ENCODE measurements at regions not wholly inside any gene's neighbourhood (a gene's known extent, or its start where the extent isn't known, plus 50 kb on each side); places are given as distances from the start of the nearest gene placed in this dataset.

DNA sequence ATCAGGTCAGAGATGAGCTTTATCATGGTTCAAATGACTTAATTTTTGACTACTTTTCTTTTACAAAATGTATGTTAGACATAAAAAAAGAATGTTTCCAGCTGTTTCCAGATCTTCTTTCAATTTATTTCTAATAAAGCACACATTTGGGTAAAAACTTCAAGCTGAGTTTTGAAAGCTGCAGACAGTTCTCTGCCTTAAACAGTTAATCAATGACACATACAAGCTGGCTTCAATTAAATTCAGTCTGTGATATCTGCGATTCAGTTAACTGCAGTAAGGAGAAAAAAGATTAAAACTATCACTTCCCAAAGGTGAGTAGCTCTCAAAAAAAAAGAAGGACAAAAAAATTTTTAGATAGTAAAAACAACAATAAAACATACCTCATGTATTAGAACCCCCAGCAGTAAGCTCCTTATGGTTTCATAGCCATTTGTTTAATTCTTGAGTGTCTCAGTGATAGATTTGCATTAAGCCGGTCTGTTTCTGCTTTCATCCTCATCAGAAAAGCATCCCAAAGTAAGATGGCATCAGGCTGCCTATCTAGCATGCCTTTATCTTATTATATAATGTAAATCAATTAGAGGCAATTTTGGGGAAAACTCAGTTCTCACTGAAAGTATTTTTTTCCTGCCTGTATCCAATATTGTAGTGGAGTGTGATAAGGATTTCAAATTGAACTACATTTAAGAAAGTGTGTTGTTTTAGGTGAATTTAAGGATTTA lies 81.8 kb upstream of the STARD13 start:
- Histone ChIP-seq H3F3A (ENCODE audit: insufficient read depth, low read length) (no peaks in the 10 kb centered on the region), H3K9ac (ENCODE audit: low read length) (no peak overlapping the region), H3K9me3 (replicated peaks; ENCODE audit: insufficient read depth, low read length) (no peaks in the 10 kb centered on the region), H4K20me1 (ENCODE audit: insufficient read depth, low read length) (no peaks in the 10 kb centered on the region), H2AFZ (ENCODE audit: low read length) (no peak overlapping the region), H3K27ac (ENCODE audit: low read length) (no peak overlapping the region), H3K27me3 (replicated peaks; ENCODE audit: insufficient read depth, low read length) (no peaks in the 10 kb centered on the region), H3K9me2 (replicated peaks; ENCODE audit: insufficient read depth, low read length) (no peaks in the 10 kb centered on the region), H3K4me1 (ENCODE audit: low read length) (no peaks in the 10 kb centered on the region), H3K4me3 (ENCODE audit: low read length) (no peak overlapping the region), H3K36me3 (replicated peaks; ENCODE audit: insufficient read depth, low read length) (no peaks in the 10 kb centered on the region), H3K79me2 (ENCODE audit: low read length) (no peaks in the 10 kb centered on the region), H3K4me2 (ENCODE audit: low read depth, low read length) (no peak overlapping the region)
- TF ChIP-seq EZH2phosphoT487 (IDR thresholded peaks at IDR 0.05; ENCODE audit: low read length) = no peak
- TF ChIP-seq, protein P1, sequence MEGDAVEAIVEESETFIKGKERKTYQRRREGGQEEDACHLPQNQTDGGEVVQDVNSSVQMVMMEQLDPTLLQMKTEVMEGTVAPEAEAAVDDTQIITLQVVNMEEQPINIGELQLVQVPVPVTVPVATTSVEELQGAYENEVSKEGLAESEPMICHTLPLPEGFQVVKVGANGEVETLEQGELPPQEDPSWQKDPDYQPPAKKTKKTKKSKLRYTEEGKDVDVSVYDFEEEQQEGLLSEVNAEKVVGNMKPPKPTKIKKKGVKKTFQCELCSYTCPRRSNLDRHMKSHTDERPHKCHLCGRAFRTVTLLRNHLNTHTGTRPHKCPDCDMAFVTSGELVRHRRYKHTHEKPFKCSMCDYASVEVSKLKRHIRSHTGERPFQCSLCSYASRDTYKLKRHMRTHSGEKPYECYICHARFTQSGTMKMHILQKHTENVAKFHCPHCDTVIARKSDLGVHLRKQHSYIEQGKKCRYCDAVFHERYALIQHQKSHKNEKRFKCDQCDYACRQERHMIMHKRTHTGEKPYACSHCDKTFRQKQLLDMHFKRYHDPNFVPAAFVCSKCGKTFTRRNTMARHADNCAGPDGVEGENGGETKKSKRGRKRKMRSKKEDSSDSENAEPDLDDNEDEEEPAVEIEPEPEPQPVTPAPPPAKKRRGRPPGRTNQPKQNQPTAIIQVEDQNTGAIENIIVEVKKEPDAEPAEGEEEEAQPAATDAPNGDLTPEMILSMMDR (IDR thresholded peaks at IDR 0.05; ENCODE audit: low read length) = no peak
- no peak for TF ChIP-seq EZH2 (optimal IDR thresholded peaks at IDR 0.05; ENCODE audit: low read depth, low read length)
- no peak for DNase-seq

DNA sequence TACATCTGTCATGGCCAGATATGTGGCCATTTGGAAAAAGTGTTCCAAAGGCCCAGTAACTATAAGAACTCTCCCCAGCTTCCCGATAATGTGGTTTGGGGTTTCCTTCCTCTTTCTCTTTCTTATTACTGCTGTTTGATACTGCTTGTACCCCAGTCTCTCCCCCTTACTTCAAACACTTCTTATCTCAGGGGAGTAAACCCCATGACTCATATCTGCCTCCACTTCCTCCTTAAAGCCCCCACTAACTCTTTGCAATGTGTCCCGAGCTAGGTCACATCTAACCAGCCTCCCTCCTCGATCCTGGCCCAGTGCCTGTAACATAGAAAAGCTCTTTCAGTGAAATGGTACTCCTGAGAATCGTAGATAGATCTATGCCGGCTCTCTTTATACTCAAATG lies 82.4 kb upstream of the STARD13 start:
- no peak overlapping the region for H3K4me2 ChIP-seq (ENCODE audit: low read depth, low read length)

DNA sequence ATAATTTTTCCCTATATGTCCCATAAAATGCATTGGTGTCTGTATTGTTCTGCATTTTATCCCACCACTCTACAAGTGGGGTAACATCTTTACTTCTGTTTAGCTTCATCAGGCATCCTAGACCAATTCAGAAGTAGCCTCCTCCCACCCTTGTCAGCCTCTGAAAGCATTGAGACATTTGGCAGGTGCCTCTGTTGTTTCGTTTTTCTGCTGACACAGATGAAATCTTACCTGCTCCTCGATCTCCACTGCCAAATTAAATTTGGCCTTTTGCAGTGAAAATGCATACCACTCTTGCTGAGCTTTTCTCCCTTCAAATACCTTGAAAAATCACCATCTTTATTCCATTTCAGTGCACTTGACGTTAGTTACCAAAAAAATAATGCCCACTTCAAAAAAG lies 83.5 kb upstream of the STARD13 start:
- DNase-seq = no peak
- Histone ChIP-seq H3K4me3 (ENCODE audit: low read length) (no peak overlapping the region), H3F3A (ENCODE audit: insufficient read depth, low read length) (no peaks in the 10 kb centered on the region), H3K9me3 (replicated peaks; ENCODE audit: insufficient read depth, low read length) (no peaks in the 10 kb centered on the region), H3K27ac (ENCODE audit: low read length) (no peak overlapping the region), H4K20me1 (ENCODE audit: insufficient read depth, low read length) (no peaks in the 10 kb centered on the region), H3K36me3 (replicated peaks; ENCODE audit: insufficient read depth, low read length) (no peaks in the 10 kb centered on the region), H3K4me1 (ENCODE audit: low read length) (no peaks in the 10 kb centered on the region), H3K4me2 (ENCODE audit: low read depth, low read length) (no peak overlapping the region), H3K9ac (ENCODE audit: low read length) (no peak overlapping the region), H2AFZ (ENCODE audit: low read length) (no peak overlapping the region), H3K9me2 (replicated peaks; ENCODE audit: insufficient read depth, low read length) (no peaks in the 10 kb centered on the region), H3K27me3 (replicated peaks; ENCODE audit: insufficient read depth, low read length) (no peaks in the 10 kb centered on the region), H3K79me2 (ENCODE audit: low read length) (no peaks in the 10 kb centered on the region)
- TF ChIP-seq EZH2phosphoT487 (IDR thresholded peaks at IDR 0.05; ENCODE audit: low read length) = no peak
- TF ChIP-seq EZH2 (optimal IDR thresholded peaks at IDR 0.05; ENCODE audit: low read depth, low read length) = no peak
- TF ChIP-seq, protein P1 (IDR thresholded peaks at IDR 0.05; ENCODE audit: low read length) = no peak

More for the DNA sequence above, 82.4 kb upstream of the STARD13 start:
- Histone ChIP-seq H3K9me3 (replicated peaks; ENCODE audit: insufficient read depth, low read length) (no peaks in the 10 kb centered on the region), H3K27ac (ENCODE audit: low read length) (no peak overlapping the region), H2AFZ (ENCODE audit: low read length) (no peak overlapping the region), H3K9ac (ENCODE audit: low read length) (no peak overlapping the region), H3F3A (ENCODE audit: insufficient read depth, low read length) (no peaks in the 10 kb centered on the region), H3K27me3 (replicated peaks; ENCODE audit: insufficient read depth, low read length) (no peaks in the 10 kb centered on the region), H3K79me2 (ENCODE audit: low read length) (no peaks in the 10 kb centered on the region), H3K36me3 (replicated peaks; ENCODE audit: insufficient read depth, low read length) (no peaks in the 10 kb centered on the region), H4K20me1 (ENCODE audit: insufficient read depth, low read length) (no peaks in the 10 kb centered on the region), H3K9me2 (replicated peaks; ENCODE audit: insufficient read depth, low read length) (no peaks in the 10 kb centered on the region), H3K4me3 (ENCODE audit: low read length) (no peak overlapping the region), H3K4me1 (ENCODE audit: low read length) (no peaks in the 10 kb centered on the region)
- TF ChIP-seq, protein P1 (IDR thresholded peaks at IDR 0.05; ENCODE audit: low read length) = no peak
- TF ChIP-seq EZH2 (optimal IDR thresholded peaks at IDR 0.05; ENCODE audit: low read depth, low read length) (no peak), EZH2phosphoT487 (IDR thresholded peaks at IDR 0.05; ENCODE audit: low read length) (no peak)
- DNase-seq = no peak
